Esophagus squamous epithelium (tissue), 5 donors: ENCODE measurements at regions not wholly inside any gene's neighbourhood (a gene's known extent, or its start where the extent isn't known, plus 50 kb on each side); places are given as distances from the start of the nearest gene placed in this dataset.

Source experiments
- DNase-seq: peaks from one replicate; lab custom pipeline; 2025; lab: John Stamatoyannopoulos, UW
- H3K27ac ChIP-seq, 4 donors: fragments of 200-600 bp; sonication (generic); one replicate each; pipeline ENCODE4 v1.5.1; 2016 to 2019; ENCODE audit warnings: mild to moderate bottlenecking in 1 of 4
- H3K27me3 ChIP-seq, 4 donors: fragments of 200-600 bp; sonication (generic); 1 replicate in 3 of 4; 2 replicates in 1 of 4; pipeline versions ENCODE4 v1.5.1 to v1.6.0; 2017 to 2021; ENCODE audit warnings: antibody characterized with exemption in 1 of 4
- H3K36me3 ChIP-seq, 3 donors: fragments of 200-600 bp; sonication (generic); one replicate each; pipeline ENCODE4 v1.5.1; 2016 to 2019
- H3K4me1 ChIP-seq, 3 donors: fragments of 200-600 bp; sonication (generic); one replicate each; pipeline ENCODE4 v1.5.1; 2017 to 2019
- H3K4me3 ChIP-seq, 4 donors: fragments of 200-600 bp; sonication (generic); 1 replicate in 3 of 4; 2 replicates in 1 of 4; pipeline ENCODE4 v1.5.1; 2016 to 2019; ENCODE audit warnings: mild to moderate bottlenecking in 2 of 4, moderate library complexity in 1 of 4
- H3K9me3 ChIP-seq, 3 donors: fragments of 200-600 bp; sonication (generic); one replicate each; pipeline ENCODE4 v1.5.1; 2016 to 2019
- POLR2A ChIP-seq, 4 donors: fragments of 450-650 bp; IDR thresholded peaks; one replicate each; pipeline ENCODE4 v1.6.1; 2017; ENCODE audit warnings: antibody characterized with exemption in 4 of 4, mild to moderate bottlenecking in 4 of 4, moderate library complexity in 3 of 4
- WGBS, 2 donors: methylation state at CpG; one replicate each; pipeline ENCODE4 v1.1.5; 2018; 5-methylcytosine and 5-hydroxymethylcytosine counted together
- intact Hi-C: fragments of 100-400 bp; cut with DNase I; formaldehyde crosslinking; loops from one replicate; pipeline ENCODE4 v1.15.0; 2022
- TF ChIP-seq, protein P1 (sequence below), 6 experiments: fragments of 450-650 bp in 4 of 6; fragments of 200-600 bp in 2 of 6; sonication (generic) in 2 of 6; IDR thresholded peaks; one replicate each; pipeline ENCODE4 v1.5.1; 2016 to 2019; ENCODE audit warnings: antibody characterized with exemption in 6 of 6, mild to moderate bottlenecking in 4 of 6, moderate library complexity in 4 of 6
- donor health status: DM: yes; HTN: yes; CAD: no.

- H3K4me3 ChIP-seq, result no peak overlapping the region
- intact Hi-C loops, result no loop called here
- no peak for DNase-seq
- H3K9me3 ChIP-seq, result no peaks in the 10 kb centered on the region
- no peaks in the 10 kb centered on the region for H3K4me1 ChIP-seq
- H3K27ac ChIP-seq, result no peak overlapping the region
- H3K27me3 ChIP-seq, result no peaks in the 10 kb centered on the region
- WGBS, 2 donors, result 51 to 54% methylated on average over 3 of the region's 3 CpGs
- TF ChIP-seq, protein P1, sequence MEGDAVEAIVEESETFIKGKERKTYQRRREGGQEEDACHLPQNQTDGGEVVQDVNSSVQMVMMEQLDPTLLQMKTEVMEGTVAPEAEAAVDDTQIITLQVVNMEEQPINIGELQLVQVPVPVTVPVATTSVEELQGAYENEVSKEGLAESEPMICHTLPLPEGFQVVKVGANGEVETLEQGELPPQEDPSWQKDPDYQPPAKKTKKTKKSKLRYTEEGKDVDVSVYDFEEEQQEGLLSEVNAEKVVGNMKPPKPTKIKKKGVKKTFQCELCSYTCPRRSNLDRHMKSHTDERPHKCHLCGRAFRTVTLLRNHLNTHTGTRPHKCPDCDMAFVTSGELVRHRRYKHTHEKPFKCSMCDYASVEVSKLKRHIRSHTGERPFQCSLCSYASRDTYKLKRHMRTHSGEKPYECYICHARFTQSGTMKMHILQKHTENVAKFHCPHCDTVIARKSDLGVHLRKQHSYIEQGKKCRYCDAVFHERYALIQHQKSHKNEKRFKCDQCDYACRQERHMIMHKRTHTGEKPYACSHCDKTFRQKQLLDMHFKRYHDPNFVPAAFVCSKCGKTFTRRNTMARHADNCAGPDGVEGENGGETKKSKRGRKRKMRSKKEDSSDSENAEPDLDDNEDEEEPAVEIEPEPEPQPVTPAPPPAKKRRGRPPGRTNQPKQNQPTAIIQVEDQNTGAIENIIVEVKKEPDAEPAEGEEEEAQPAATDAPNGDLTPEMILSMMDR (IDR thresholded peaks at IDR 0.05), result no peak
- TF ChIP-seq POLR2A (IDR thresholded peaks at IDR 0.05), result no peak
- no peaks in the 10 kb centered on the region for H3K36me3 ChIP-seq
Observed at GRCh38 chr6:156545021-156545420, 232.2 kb upstream of the ARID1B start.

GRCh38 chr6:156544046-156544445, 233.1 kb upstream of the ARID1B start:
- Histone ChIP-seq H3K4me1 (no peaks in the 10 kb centered on the region), H3K36me3 (no peaks in the 10 kb centered on the region), H3K27me3 (no peaks in the 10 kb centered on the region), H3K27ac (no peak overlapping the region), H3K9me3 (no peaks in the 10 kb centered on the region), H3K4me3 (no peak overlapping the region)
- WGBS, 2 donors, result 89 to 90% methylated on average over 7 of the region's 7 CpGs
- DNase-seq, result no peak
- TF ChIP-seq POLR2A (IDR thresholded peaks at IDR 0.05), result no peak
- TF ChIP-seq, protein P1 (IDR thresholded peaks at IDR 0.05), result no peak
- intact Hi-C loops, result no loop called here

GRCh38 chr6:156543431-156543830, 233.7 kb upstream of the ARID1B start:
- TF ChIP-seq, protein P1 (IDR thresholded peaks at IDR 0.05), result no peak
- TF ChIP-seq POLR2A (IDR thresholded peaks at IDR 0.05), result no peak
- Histone ChIP-seq H3K36me3 (no peaks in the 10 kb centered on the region), H3K4me1 (no peaks in the 10 kb centered on the region), H3K9me3 (no peaks in the 10 kb centered on the region), H3K27ac (no peak overlapping the region), H3K27me3 (no peaks in the 10 kb centered on the region), H3K4me3 (no peak overlapping the region)
- intact Hi-C loops, result no loop called here
- DNase-seq, result no peak
- 44 to 60% methylated on average over 5 of the region's 5 CpGs for WGBS, 2 donors

GRCh38 chr6:156538875-156539660, 238.1 kb upstream of the ARID1B start:
- Histone ChIP-seq H3K36me3 (no peaks in the 10 kb centered on the region), H3K27me3 (no peaks in the 10 kb centered on the region), H3K4me3 (no peak overlapping the region), H3K9me3 (no peaks in the 10 kb centered on the region), H3K4me1 (no peaks in the 10 kb centered on the region), H3K27ac (no peak overlapping the region)
- 70 to 73% methylated on average over 4 to 16 of the region's 16 CpGs for WGBS, 2 donors
- TF ChIP-seq, protein P1 (IDR thresholded peaks at IDR 0.05), result no peak
- TF ChIP-seq POLR2A (IDR thresholded peaks at IDR 0.05), result no peak
- no peak for DNase-seq
- intact Hi-C loops, result no loop called here

DNA sequence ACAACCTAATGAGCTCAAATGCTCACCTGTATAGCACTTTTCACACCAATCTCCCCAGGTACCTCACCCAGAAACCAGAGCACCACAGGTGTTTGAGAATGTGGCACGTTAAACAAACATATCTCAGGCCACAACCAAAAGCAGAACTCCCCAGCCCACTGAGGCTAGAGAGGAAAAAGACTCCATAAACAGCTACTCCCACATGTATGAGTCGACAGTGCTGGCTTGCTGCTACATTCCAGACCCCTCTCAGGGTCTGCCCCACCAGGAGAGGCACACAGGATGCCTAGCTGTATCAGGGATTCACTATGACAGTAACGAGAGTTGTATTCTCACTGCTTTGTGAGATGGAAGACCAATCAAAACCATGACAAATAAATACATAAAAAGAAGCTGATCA, 242.6 kb upstream of the ARID1B start:
- TF ChIP-seq, protein P1 (IDR thresholded peaks at IDR 0.05), result no peak
- TF ChIP-seq POLR2A (IDR thresholded peaks at IDR 0.05), result no peak
- H3K9me3 ChIP-seq, result no peaks in the 10 kb centered on the region
- intact Hi-C loops, result no loop called here
- 62 to 70% methylated on average over 3 of the region's 3 CpGs for WGBS, 2 donors
- H3K27ac ChIP-seq, result no peak overlapping the region
- no peak overlapping the region for H3K4me3 ChIP-seq
- DNase-seq, result no peak
- no peaks in the 10 kb centered on the region for H3K36me3 ChIP-seq
- H3K27me3 ChIP-seq, result no peaks in the 10 kb centered on the region
- no peaks in the 10 kb centered on the region for H3K4me1 ChIP-seq
